ENCODE measurements at regions not wholly inside any gene's neighbourhood (a gene's known extent, or its start where the extent isn't known, plus 50 kb on each side); places are given as distances from the start of the nearest gene placed in this dataset.
"Not testable (repeated sequence)": the region's sequence is repeated elsewhere in the genome, so short reads cannot be mapped to it uniquely, and the experiment has no call there.

GRCh38 chr11:38138972-38139371 lies 1540.9 kb upstream of the RAG2 start:
- H3K9ac ChIP-seq: no peak overlapping the region
- TF ChIP-seq Cebpa-rat (IDR thresholded peaks at IDR 0.05): no peak
- peaks cover 0 to 6% (median 3%) of the 10 kb centered on the region in 11 experiments; a peak in 3 of 22 replicates for H3K9me3 ChIP-seq (replicated peaks in 1 of 11)
- H3K27me3 ChIP-seq: no peaks in the 10 kb centered on the region
- no peak overlapping the region for H3K4me3 ChIP-seq
- no peaks in the 10 kb centered on the region for H3K4me1 ChIP-seq
- no peaks in the 10 kb centered on the region for H4K20me1 ChIP-seq
- H3K27ac ChIP-seq: no peak overlapping the region
- H3K36me3 ChIP-seq: no peaks in the 10 kb centered on the region
- H3K4me2 ChIP-seq: no peak overlapping the region

- TF ChIP-seq Cebpa-rat (IDR thresholded peaks at IDR 0.05): no peak
- Histone ChIP-seq H3K4me2 (no peak overlapping the region), H3K27ac (no peak overlapping the region), H3K4me3 (no peak overlapping the region), H3K9ac (no peak overlapping the region), H3K4me1 (no peaks in the 10 kb centered on the region), H3K9me3 (replicated peaks in 1 of 11) (peaks cover 0 to 6% (median 3%) of the 10 kb centered on the region in 11 experiments; a peak in 3 of 22 replicates), H3K27me3 (no peaks in the 10 kb centered on the region), H3K36me3 (no peaks in the 10 kb centered on the region), H4K20me1 (no peaks in the 10 kb centered on the region)
Observed at GRCh38 chr11:38136887-38137286, 1538.9 kb upstream of the RAG2 start.

GRCh38 chr11:38131535-38131934 lies 1533.5 kb upstream of the RAG2 start:
- Histone ChIP-seq H3K9ac (no peak overlapping the region), H3K27ac (no peak overlapping the region), H3K4me3 (no peak overlapping the region), H3K4me2 (no peak overlapping the region), H3K27me3 (no peaks in the 10 kb centered on the region), H3K4me1 (no peaks in the 10 kb centered on the region), H4K20me1 (no peaks in the 10 kb centered on the region), H3K36me3 (no peaks in the 10 kb centered on the region), H3K9me3 (replicated peaks in 1 of 11) (0 out of 22 replicates have a peak, but pooled peaks cover 0 to under 1% (median 0%) of the 10 kb centered on the region in 11 experiments)
- no peak for TF ChIP-seq Cebpa-rat (IDR thresholded peaks at IDR 0.05)

- no peaks in the 10 kb centered on the region for H4K20me1 ChIP-seq
- no peaks in the 10 kb centered on the region for H3K36me3 ChIP-seq
- H3K27ac ChIP-seq: no peak overlapping the region
- H3K4me1 ChIP-seq: no peaks in the 10 kb centered on the region
- no peak for TF ChIP-seq Cebpa-rat (IDR thresholded peaks at IDR 0.05)
- no peak overlapping the region for H3K4me3 ChIP-seq
- H3K9ac ChIP-seq: no peak overlapping the region
- H3K9me3 ChIP-seq (replicated peaks in 1 of 11): no peaks in the 10 kb centered on the region
- no peak overlapping the region for H3K4me2 ChIP-seq
- no peaks in the 10 kb centered on the region for H3K27me3 ChIP-seq
Observed at GRCh38 chr11:38130976-38131375, 1532.9 kb upstream of the RAG2 start.

GRCh38 chr11:38130514-38130913 lies 1532.5 kb upstream of the RAG2 start:
- Histone ChIP-seq H3K4me3 (no peak overlapping the region), H3K4me1 (no peaks in the 10 kb centered on the region), H3K9ac (no peak overlapping the region), H3K36me3 (no peaks in the 10 kb centered on the region), H3K27me3 (no peaks in the 10 kb centered on the region), H3K9me3 (replicated peaks in 1 of 11) (no peaks in the 10 kb centered on the region), H4K20me1 (no peaks in the 10 kb centered on the region), H3K4me2 (no peak overlapping the region), H3K27ac (no peak overlapping the region)
- TF ChIP-seq Cebpa-rat (IDR thresholded peaks at IDR 0.05): no peak

- Histone ChIP-seq H3K36me3 (no peaks in the 10 kb centered on the region), H3K27me3 (no peaks in the 10 kb centered on the region), H3K4me1 (no peaks in the 10 kb centered on the region), H3K27ac (no peak overlapping the region), H4K20me1 (no peaks in the 10 kb centered on the region), H3K4me3 (no peak overlapping the region), H3K9me3 (replicated peaks in 1 of 11) (no peaks in the 10 kb centered on the region), H3K4me2 (no peak overlapping the region), H3K9ac (no peak overlapping the region)
- no peak for TF ChIP-seq Cebpa-rat (IDR thresholded peaks at IDR 0.05)
Observed at GRCh38 chr11:38123673-38124072, 1525.6 kb upstream of the RAG2 start.

GRCh38 chr11:38116616-38117015 lies 1518.6 kb upstream of the RAG2 start:
- H3K4me3 ChIP-seq, H3K27me3 ChIP-seq, H3K4me1 ChIP-seq, H4K20me1 ChIP-seq, H3K4me2 ChIP-seq, H3K9ac ChIP-seq, H3K27ac ChIP-seq, H3K36me3 ChIP-seq: not testable (repeated sequence)
- peaks cover 8 to 28% (median 12%) of the 10 kb centered on the region in 11 experiments; a peak in 19 of 22 replicates for H3K9me3 ChIP-seq (replicated peaks in 1 of 11)

GRCh38 chr11:38115381-38115780 lies 1517.3 kb upstream of the RAG2 start:
- H3K9ac ChIP-seq: not testable (repeated sequence)

GRCh38 chr11:38100836-38101462 lies 1502.9 kb upstream of the RAG2 start:
- no peak overlapping the region for H3K27ac ChIP-seq
- TF ChIP-seq Cebpa-rat (IDR thresholded peaks at IDR 0.05): no peak
- no peak overlapping the region for H3K9ac ChIP-seq
- no peak overlapping the region for H3K4me2 ChIP-seq
- peaks cover 0 to 3% (median 0%) of the 10 kb centered on the region in 11 experiments; a peak in 2 of 22 replicates for H3K9me3 ChIP-seq (replicated peaks in 1 of 11)
- no peaks in the 10 kb centered on the region for H3K27me3 ChIP-seq
- no peak overlapping the region for H3K4me3 ChIP-seq
- no peaks in the 10 kb centered on the region for H4K20me1 ChIP-seq
- no peaks in the 10 kb centered on the region for H3K4me1 ChIP-seq
- no peaks in the 10 kb centered on the region for H3K36me3 ChIP-seq

More at GRCh38 chr11:38115381-38115780, 1517.3 kb upstream of the RAG2 start:
- not testable (repeated sequence) for H3K36me3 ChIP-seq, H3K4me3 ChIP-seq, H3K27ac ChIP-seq, H3K4me1 ChIP-seq, H3K4me2 ChIP-seq, H3K27me3 ChIP-seq, H4K20me1 ChIP-seq
- H3K9me3 ChIP-seq (replicated peaks in 1 of 11): peaks cover 12 to 40% (median 20%) of the 10 kb centered on the region in 11 experiments; a peak in 21 of 22 replicates

- Histone ChIP-seq H3K4me2 (no peak overlapping the region), H3K9me3 (replicated peaks in 1 of 11) (peaks cover 0 to 3% (median 0%) of the 10 kb centered on the region in 11 experiments; a peak in 3 of 22 replicates), H3K27ac (no peak overlapping the region), H3K9ac (no peak overlapping the region), H3K36me3 (no peaks in the 10 kb centered on the region), H3K27me3 (no peaks in the 10 kb centered on the region), H3K4me3 (no peak overlapping the region), H4K20me1 (no peaks in the 10 kb centered on the region), H3K4me1 (no peaks in the 10 kb centered on the region)
- TF ChIP-seq Cebpa-rat (IDR thresholded peaks at IDR 0.05): no peak
Observed at GRCh38 chr11:38095268-38095667, 1497.2 kb upstream of the RAG2 start.

Data from BLaER1 treated with 17β-estradiol and CSF1 and Interleukin-3, amounts not matched to agents 10 nM and 100 nM (cell line).